H1 (cell line): ENCODE measurements at regions not wholly inside any gene's neighbourhood (a gene's known extent, or its start where the extent isn't known, plus 50 kb on each side); places are given as distances from the start of the nearest gene placed in this dataset.

Experiments
- CBX5 ChIP-seq: fragments of 300-800, 300-1000 bp; sonication (generic); IDR thresholded peaks from 2 replicates; pipeline ENCODE4 v1.7.1; 2016; ENCODE audit warnings: antibody characterized with exemption, low read length, low read depth
- EZH2 ChIP-seq: fragments of 200-600 bp; sonication (generic); IDR thresholded peaks from 2 replicates; pipeline ENCODE4 v1.7.1; 2012; ENCODE audit warnings: low read depth, mild to moderate bottlenecking, moderate library complexity, low read length, inconsistent platforms; ENCODE audit not compliant: severe bottlenecking
- PHF8 ChIP-seq: fragments of 200-600 bp; sonication (generic); conservative IDR thresholded peaks from 2 replicates; pipeline ENCODE4 v1.7.1; 2012; ENCODE audit warnings: low read depth, mild to moderate bottlenecking, inconsistent platforms, low read length, moderate library complexity
- SUZ12 ChIP-seq: fragments of 200-600 bp; sonication (generic); IDR thresholded peaks from 2 replicates; pipeline ENCODE4 v1.6.1; 2012; ENCODE audit warnings: mild to moderate bottlenecking, inconsistent platforms, low read length, moderate library complexity, mixed read lengths

DNA sequence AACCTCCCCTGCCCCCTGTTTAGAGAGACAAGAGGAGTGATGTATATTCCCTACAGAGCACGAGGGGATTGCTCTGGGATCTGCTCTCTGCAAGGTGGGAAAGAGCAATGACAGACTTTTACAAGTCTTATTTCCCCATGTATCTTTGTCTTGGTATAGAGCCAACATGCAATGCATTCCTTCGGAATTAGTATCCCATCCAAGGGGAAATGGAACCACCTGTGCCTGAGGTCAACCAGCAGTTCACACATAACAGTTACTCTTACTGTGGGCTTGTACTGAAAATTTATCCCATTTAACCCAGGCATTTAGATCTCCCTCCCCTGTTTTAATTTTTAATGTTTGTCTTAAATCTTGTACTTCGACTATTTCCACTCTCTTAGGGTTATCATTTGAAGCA lies 250.4 kb downstream of the C6orf118 start (continued):
- TF ChIP-seq SUZ12, result no peak
- no peak for TF ChIP-seq PHF8
- no peak for TF ChIP-seq EZH2
- TF ChIP-seq CBX5, result no peak
